ENCODE measurements at regions not wholly inside any gene's neighbourhood (a gene's known extent, or its start where the extent isn't known, plus 50 kb on each side); places are given as distances from the start of the nearest gene placed in this dataset.

DNA sequence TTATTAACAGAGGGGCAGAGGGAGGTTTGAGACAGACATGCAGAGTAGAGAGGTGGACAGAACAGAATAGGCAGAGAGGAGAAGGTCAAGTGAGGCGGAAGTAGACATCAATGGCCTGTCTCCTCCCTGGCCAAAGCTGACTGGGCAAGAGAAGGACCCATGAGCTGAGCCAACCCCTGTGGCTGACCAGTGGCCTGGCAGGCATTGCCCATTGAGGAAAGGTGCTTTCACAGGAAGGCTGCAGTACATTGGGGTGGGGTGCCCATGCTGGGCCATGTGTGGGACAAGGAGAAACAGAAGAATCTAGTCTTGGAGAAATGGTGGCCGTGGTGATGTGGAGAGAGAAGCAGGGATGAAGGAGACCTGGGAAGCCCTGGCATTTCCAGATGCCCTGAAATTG lies 76.0 kb downstream of the MYEOV start:
- intact Hi-C loops (cut with DNase I; ENCODE audit: low total_unique reads), result no loop called here
- TF ChIP-seq, protein P1, sequence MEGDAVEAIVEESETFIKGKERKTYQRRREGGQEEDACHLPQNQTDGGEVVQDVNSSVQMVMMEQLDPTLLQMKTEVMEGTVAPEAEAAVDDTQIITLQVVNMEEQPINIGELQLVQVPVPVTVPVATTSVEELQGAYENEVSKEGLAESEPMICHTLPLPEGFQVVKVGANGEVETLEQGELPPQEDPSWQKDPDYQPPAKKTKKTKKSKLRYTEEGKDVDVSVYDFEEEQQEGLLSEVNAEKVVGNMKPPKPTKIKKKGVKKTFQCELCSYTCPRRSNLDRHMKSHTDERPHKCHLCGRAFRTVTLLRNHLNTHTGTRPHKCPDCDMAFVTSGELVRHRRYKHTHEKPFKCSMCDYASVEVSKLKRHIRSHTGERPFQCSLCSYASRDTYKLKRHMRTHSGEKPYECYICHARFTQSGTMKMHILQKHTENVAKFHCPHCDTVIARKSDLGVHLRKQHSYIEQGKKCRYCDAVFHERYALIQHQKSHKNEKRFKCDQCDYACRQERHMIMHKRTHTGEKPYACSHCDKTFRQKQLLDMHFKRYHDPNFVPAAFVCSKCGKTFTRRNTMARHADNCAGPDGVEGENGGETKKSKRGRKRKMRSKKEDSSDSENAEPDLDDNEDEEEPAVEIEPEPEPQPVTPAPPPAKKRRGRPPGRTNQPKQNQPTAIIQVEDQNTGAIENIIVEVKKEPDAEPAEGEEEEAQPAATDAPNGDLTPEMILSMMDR (IDR thresholded peaks at IDR 0.05), result no peak
- TF ChIP-seq POLR2A (IDR thresholded peaks at IDR 0.05), result no peak
- H3K4me3 ChIP-seq, result no peak overlapping the region
- no peaks in the 10 kb centered on the region for H3K9me3 ChIP-seq
- DNase-seq, result no peak
- no peaks in the 10 kb centered on the region for H3K4me1 ChIP-seq
- H3K27ac ChIP-seq, result no peak overlapping the region
- H3K27me3 ChIP-seq, result no peaks in the 10 kb centered on the region
- H3K36me3 ChIP-seq, result no peaks in the 10 kb centered on the region

DNA sequence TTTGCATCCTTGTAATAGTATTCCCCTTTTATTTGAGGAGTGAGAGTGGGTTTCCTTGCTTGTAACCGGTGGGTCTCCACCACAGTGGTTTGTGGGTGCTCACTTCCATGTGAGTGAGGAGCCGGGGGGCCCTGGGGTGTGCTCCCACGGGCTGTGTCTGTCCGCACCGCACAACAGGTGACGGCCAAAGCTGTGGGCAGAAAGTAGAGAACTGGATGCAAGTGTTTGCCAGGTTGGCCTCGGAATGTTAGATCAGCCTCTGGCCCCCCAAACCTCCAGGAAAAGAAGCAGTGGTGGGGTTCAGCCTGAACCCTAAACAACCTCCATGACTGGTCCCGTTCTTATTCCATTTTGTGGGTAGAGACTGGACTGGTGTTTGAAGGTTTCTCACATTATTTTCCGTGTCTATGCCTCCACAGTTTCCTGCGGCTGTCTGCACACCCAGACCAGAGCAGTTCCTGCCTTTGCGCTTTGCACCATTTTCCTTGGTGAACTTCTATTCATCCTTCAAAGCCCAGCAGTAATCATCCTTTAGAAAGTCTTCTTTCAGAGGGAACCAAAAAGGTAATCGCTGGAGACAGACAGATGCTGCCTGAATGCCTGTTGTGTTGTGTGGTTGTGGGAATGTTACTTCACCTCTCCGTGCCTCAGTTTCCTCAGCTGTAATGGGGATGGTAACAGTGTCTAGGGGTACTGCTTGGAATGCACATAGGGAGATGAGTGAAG lies 77.2 kb downstream of the MYEOV start:
- H3K27me3 ChIP-seq, result no peaks in the 10 kb centered on the region
- no peaks in the 10 kb centered on the region for H3K4me1 ChIP-seq
- no peaks in the 10 kb centered on the region for H3K9me3 ChIP-seq
- H3K4me3 ChIP-seq, result no peak overlapping the region
- no peak for DNase-seq
- H3K36me3 ChIP-seq, result no peaks in the 10 kb centered on the region
- no peak for TF ChIP-seq POLR2A (IDR thresholded peaks at IDR 0.05)
- TF ChIP-seq, protein P1 (IDR thresholded peaks at IDR 0.05), result no peak
- no peak overlapping the region for H3K27ac ChIP-seq
- intact Hi-C loops (cut with DNase I; ENCODE audit: low total_unique reads), result no loop called here

DNA sequence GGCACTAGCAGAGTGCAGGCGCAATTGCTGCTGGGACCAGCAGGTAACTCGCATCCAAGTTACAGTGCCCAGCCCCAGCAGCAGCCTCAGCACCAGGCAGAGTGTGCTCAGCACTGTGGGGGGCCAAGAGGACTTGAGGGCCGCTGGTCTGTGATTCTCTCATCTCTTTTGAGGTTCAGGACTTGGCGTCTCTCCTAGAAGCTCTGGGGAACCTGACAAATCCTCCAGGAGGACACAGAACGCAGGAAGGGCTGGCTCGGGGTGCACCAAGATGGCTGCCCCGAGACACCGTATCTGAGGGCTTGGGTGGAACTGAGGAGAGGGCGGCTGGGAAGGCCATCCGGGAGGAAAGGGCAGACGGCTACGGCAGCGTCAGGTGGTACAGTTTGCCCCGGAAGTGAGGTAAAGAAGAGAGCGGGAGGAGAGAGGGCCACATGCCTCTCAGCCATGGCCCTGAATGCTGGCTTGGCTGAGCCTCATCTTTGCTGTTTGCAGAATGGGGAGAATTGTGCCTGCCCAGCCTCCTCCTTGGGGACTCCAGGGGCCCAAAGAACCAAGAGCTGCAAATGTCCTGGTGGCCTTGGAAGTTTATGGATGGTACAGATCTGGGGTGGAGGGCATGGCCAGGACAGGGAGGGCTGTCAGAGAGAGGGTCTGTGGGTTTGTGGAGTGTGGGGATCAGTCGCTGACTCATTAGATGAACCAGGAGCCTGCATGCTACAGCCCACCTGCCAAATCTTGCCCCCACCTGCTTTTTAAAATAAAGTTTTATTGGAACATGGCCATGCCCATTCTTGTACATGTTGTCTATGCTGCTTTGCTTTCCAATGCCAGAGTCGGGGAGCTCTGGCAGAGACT lies 78.0 kb downstream of the MYEOV start:
- Histone ChIP-seq H3K9me3 (no peaks in the 10 kb centered on the region), H3K4me1 (no peaks in the 10 kb centered on the region), H3K27me3 (no peaks in the 10 kb centered on the region), H3K27ac (no peak overlapping the region), H3K36me3 (no peaks in the 10 kb centered on the region), H3K4me3 (no peak overlapping the region)
- intact Hi-C loops (cut with DNase I; ENCODE audit: low total_unique reads), result no loop called here
- TF ChIP-seq, protein P1 (IDR thresholded peaks at IDR 0.05), result no peak
- TF ChIP-seq POLR2A (IDR thresholded peaks at IDR 0.05), result no peak
- no peak for DNase-seq

DNA sequence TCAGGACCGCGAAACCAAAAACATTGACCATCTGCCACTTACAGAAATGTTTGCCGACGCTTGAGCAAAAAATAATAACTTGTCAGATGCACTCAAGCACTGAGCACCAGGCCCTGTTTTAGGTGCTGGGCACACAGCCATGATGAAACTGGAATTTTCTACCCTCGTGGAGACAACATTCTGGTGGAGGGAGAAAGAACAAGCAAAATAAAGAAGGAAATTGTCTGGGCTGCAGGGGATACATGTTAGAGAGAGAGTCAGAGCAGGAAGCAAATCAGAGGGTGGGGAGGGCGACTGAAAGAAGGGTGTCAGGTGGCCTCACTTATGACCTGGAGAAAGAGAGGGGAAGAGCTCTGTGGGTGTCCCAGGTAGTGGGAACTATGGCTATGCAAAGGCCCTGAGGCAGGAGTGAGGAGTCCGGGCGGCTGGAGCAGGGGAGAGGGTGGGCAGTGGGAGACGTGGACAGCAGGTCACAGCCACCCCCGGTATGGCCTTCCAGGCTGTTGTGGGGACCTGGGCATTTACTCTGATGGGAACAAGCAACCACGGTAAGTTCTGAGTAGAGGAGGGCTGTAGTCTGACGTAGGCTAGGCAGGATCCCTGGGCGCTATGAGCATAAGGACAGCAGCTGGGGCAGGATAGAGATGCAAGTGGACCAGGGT lies 78.8 kb downstream of the MYEOV start:
- no peak for DNase-seq
- H3K27me3 ChIP-seq, result no peaks in the 10 kb centered on the region
- no peaks in the 10 kb centered on the region for H3K4me1 ChIP-seq
- intact Hi-C loops (cut with DNase I; ENCODE audit: low total_unique reads), result no loop called here
- no peaks in the 10 kb centered on the region for H3K36me3 ChIP-seq
- no peak overlapping the region for H3K27ac ChIP-seq
- H3K9me3 ChIP-seq, result no peaks in the 10 kb centered on the region
- TF ChIP-seq, protein P1 (IDR thresholded peaks at IDR 0.05), result no peak
- TF ChIP-seq POLR2A (IDR thresholded peaks at IDR 0.05), result no peak
- no peak overlapping the region for H3K4me3 ChIP-seq

DNA sequence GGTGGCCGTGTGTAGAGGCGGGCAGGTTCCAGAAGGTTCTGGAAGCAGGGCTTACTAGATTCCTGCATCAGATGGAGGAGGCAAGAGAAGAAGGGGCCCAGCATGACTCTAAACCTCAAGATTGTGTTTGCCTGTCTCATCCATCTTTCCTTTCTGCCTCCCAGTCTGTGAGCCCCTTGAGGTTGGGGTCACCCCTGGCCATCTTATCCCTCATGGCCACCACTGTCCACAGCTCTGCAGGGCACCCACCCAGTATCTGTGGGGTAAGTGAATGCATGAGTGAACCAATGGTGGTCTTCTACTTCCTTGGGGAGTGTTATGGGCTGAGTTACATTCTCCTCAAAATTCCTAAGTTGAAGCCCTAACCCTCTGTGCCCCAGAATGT lies 79.3 kb downstream of the MYEOV start:
- Histone ChIP-seq H3K4me3 (no peak overlapping the region), H3K4me1 (no peaks in the 10 kb centered on the region), H3K9me3 (no peaks in the 10 kb centered on the region), H3K27me3 (no peaks in the 10 kb centered on the region), H3K27ac (no peak overlapping the region), H3K36me3 (no peaks in the 10 kb centered on the region)
- no peak for DNase-seq
- intact Hi-C loops (cut with DNase I; ENCODE audit: low total_unique reads), result no loop called here
- TF ChIP-seq POLR2A (IDR thresholded peaks at IDR 0.05), result no peak
- TF ChIP-seq, protein P1 (IDR thresholded peaks at IDR 0.05), result no peak

Measured in uterus (tissue), 3 donors.